C4-2B (cell line): ENCODE measurements at regions not wholly inside any gene's neighbourhood (a gene's known extent, or its start where the extent isn't known, plus 50 kb on each side); places are given as distances from the start of the nearest gene placed in this dataset.

Source experiments
- H3K27ac ChIP-seq: fragments of 450-650 bp; 2 replicates; pipeline ENCODE4 v1.5.1; 2017
- CTCF ChIP-seq: fragments of 450-650 bp; conservative IDR thresholded peaks from 2 replicates; pipeline ENCODE4 v1.5.1; 2017; ENCODE audit warnings: mild to moderate bottlenecking
- ZFX ChIP-seq: fragments of 450-650 bp; IDR thresholded peaks from 2 replicates; pipeline ENCODE4 v1.6.1; 2017

- no peak overlapping the region for H3K27ac ChIP-seq
- no peak for TF ChIP-seq ZFX
- TF ChIP-seq CTCF, result no peak
Measured at GRCh38 chr4:175929932-175930331, 117.9 kb upstream of the GPM6A start.

DNA sequence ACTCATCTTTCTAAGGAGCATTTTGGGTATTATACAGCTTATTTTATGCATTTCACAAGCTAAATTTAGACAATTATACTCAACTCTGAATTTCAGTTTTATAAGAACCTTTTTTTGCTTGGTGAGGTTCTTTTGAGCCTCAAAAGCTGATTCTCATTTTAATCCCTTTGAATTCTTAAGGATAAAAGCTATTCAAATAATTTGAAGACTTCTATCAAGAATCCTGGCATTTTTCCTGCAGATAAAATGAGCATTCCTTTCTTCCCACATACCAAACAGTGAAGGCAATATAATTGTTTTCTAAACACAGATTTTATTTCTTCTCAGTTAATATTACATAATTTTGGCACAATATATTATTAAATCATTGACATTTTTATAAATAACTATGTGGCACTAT lies 118.4 kb upstream of the GPM6A start:
- TF ChIP-seq ZFX (no peak), CTCF (no peak)
- H3K27ac ChIP-seq, result no peak overlapping the region

- TF ChIP-seq CTCF (no peak), ZFX (no peak)
- H3K27ac ChIP-seq, result no peak overlapping the region
Measured at GRCh38 chr4:175932116-175932515, 120.1 kb upstream of the GPM6A start.

GRCh38 chr4:175934506-175934905 lies 122.4 kb upstream of the GPM6A start:
- no peak for TF ChIP-seq ZFX
- TF ChIP-seq CTCF, result no peak
- no peak overlapping the region for H3K27ac ChIP-seq

- no peak overlapping the region for H3K27ac ChIP-seq
Measured at GRCh38 chr4:175935016-175935661, 123.1 kb upstream of the GPM6A start.

GRCh38 chr4:175944126-175944910 lies 121.3 kb upstream of the WDR17 start:
- H3K27ac ChIP-seq, result no peak overlapping the region
- TF ChIP-seq ZFX, result no peak
- TF ChIP-seq CTCF, result no peak

More at GRCh38 chr4:175935016-175935661, 123.1 kb upstream of the GPM6A start:
- no peak for TF ChIP-seq ZFX
- TF ChIP-seq CTCF, result no peak

GRCh38 chr4:175946472-175947116 lies 119.0 kb upstream of the WDR17 start:
- TF ChIP-seq ZFX, result no peak
- TF ChIP-seq CTCF, result no peak

More at GRCh38 chr4:175946472-175947116, 119.0 kb upstream of the WDR17 start:
- H3K27ac ChIP-seq, result no peak overlapping the region
